Osteoblast (primary cell): ENCODE measurements at regions not wholly inside any gene's neighbourhood (a gene's known extent, or its start where the extent isn't known, plus 50 kb on each side); places are given as distances from the start of the nearest gene placed in this dataset.
"Not testable (repeated sequence)": the region's sequence is repeated elsewhere in the genome, so short reads cannot be mapped to it uniquely, and the experiment has no call there.

Experiments
- DNase-seq: peaks from one replicate; pipeline ENCODE4 v3.0.0; 2011; ENCODE audit warnings: low spot score, mixed read lengths; ENCODE audit not compliant: insufficient read length; ENCODE audit errors: missing footprints
- H2AFZ ChIP-seq: 2 replicates; pipeline ENCODE4 v1.6.0; 2011; ENCODE audit warnings: mild to moderate bottlenecking, low read length
- H3K27ac ChIP-seq: 2 replicates; pipeline ENCODE4 v1.5.1; 2011; ENCODE audit warnings: mild to moderate bottlenecking, low read depth, low read length, moderate library complexity
- H3K27me3 ChIP-seq: 2 replicates; pipeline ENCODE4 v1.6.0; 2012; ENCODE audit warnings: mild to moderate bottlenecking, control low read depth, inconsistent platforms, low read length, moderate library complexity; ENCODE audit not compliant: insufficient read depth
- H3K36me3 ChIP-seq: 2 replicates; pipeline ENCODE4 v1.5.1; 2011; ENCODE audit warnings: mild to moderate bottlenecking, low read length, control low read depth, moderate library complexity; ENCODE audit not compliant: insufficient read depth
- H3K4me1 ChIP-seq: 2 replicates; pipeline ENCODE4 v1.5.1; 2011; ENCODE audit warnings: mild to moderate bottlenecking, low read length, control low read depth, moderate library complexity; ENCODE audit not compliant: insufficient read depth
- H3K4me2 ChIP-seq: 2 replicates; pipeline ENCODE4 v1.6.0; 2011; ENCODE audit warnings: mild to moderate bottlenecking, low read length; ENCODE audit not compliant: insufficient read depth
- H3K4me3 ChIP-seq: fragments of 200-600 bp; sonication (generic); 3 replicates; pipeline ENCODE4 v1.5.1; 2012; ENCODE audit warnings: mild to moderate bottlenecking, low read length, inconsistent platforms; ENCODE audit not compliant: insufficient read depth
- H3K79me2 ChIP-seq: 2 replicates; pipeline ENCODE4 v1.6.0; 2012; ENCODE audit warnings: mild to moderate bottlenecking, low read length, control low read depth, inconsistent platforms; ENCODE audit not compliant: insufficient read depth
- H3K9me3 ChIP-seq: 2 replicates; pipeline ENCODE4 v1.5.1; 2011; ENCODE audit warnings: low read depth, low read length, control low read depth
- H4K20me1 ChIP-seq: 2 replicates; pipeline ENCODE4 v1.6.0; 2012; ENCODE audit warnings: mild to moderate bottlenecking, low read length, control low read depth; ENCODE audit not compliant: insufficient read depth
- CTCF ChIP-seq: IDR thresholded peaks from 2 replicates; pipeline ENCODE4 v1.5.1; 2011; ENCODE audit warnings: mild to moderate bottlenecking, low read depth, low read length, moderate library complexity; ENCODE audit errors: extremely low read depth

- no peak overlapping the region for H2AFZ ChIP-seq
- DNase-seq, result no peak
- H3K79me2 ChIP-seq, result no peaks in the 10 kb centered on the region
- no peaks in the 10 kb centered on the region for H3K36me3 ChIP-seq
- no peaks in the 10 kb centered on the region for H3K27me3 ChIP-seq
- no peak for TF ChIP-seq CTCF
- no peaks in the 10 kb centered on the region for H3K9me3 ChIP-seq
- H3K4me1 ChIP-seq, result no peaks in the 10 kb centered on the region
- no peaks in the 10 kb centered on the region for H4K20me1 ChIP-seq
- no peak overlapping the region for H3K4me2 ChIP-seq
- H3K27ac ChIP-seq, result no peak overlapping the region
- H3K4me3 ChIP-seq, result no peak overlapping the region
Observed at GRCh38 chr15:24784506-24784905, 108.9 kb downstream of the NPAP1 start.

- no peak overlapping the region for H2AFZ ChIP-seq
- no peaks in the 10 kb centered on the region for H4K20me1 ChIP-seq
- H3K79me2 ChIP-seq, result no peaks in the 10 kb centered on the region
- H3K36me3 ChIP-seq, result no peaks in the 10 kb centered on the region
- H3K4me1 ChIP-seq, result no peaks in the 10 kb centered on the region
- H3K27ac ChIP-seq, result no peak overlapping the region
- H3K9me3 ChIP-seq, result no peaks in the 10 kb centered on the region
- no peak overlapping the region for H3K4me2 ChIP-seq
- H3K27me3 ChIP-seq, result no peaks in the 10 kb centered on the region
- H3K4me3 ChIP-seq, result no peak overlapping the region
- TF ChIP-seq CTCF, result no peak
- no peak for DNase-seq
Observed at GRCh38 chr15:24786347-24786746, 110.8 kb downstream of the NPAP1 start.

GRCh38 chr15:24802624-24803023 lies 127.0 kb downstream of the NPAP1 start:
- H3K79me2 ChIP-seq, H3K4me1 ChIP-seq, H3K27me3 ChIP-seq, DNase-seq, H3K36me3 ChIP-seq, H3K4me3 ChIP-seq, H3K9me3 ChIP-seq, H3K27ac ChIP-seq, H3K4me2 ChIP-seq, H4K20me1 ChIP-seq, H2AFZ ChIP-seq: not testable (repeated sequence)

- H4K20me1 ChIP-seq, result no peaks in the 10 kb centered on the region
- H3K36me3 ChIP-seq, result no peaks in the 10 kb centered on the region
- no peaks in the 10 kb centered on the region for H3K79me2 ChIP-seq
- H2AFZ ChIP-seq, result no peak overlapping the region
- no peak for TF ChIP-seq CTCF
- no peak for DNase-seq
- no peaks in the 10 kb centered on the region for H3K4me1 ChIP-seq
- no peak overlapping the region for H3K4me3 ChIP-seq
- H3K4me2 ChIP-seq, result no peak overlapping the region
- H3K27me3 ChIP-seq, result no peaks in the 10 kb centered on the region
- no peak overlapping the region for H3K27ac ChIP-seq
- no peaks in the 10 kb centered on the region for H3K9me3 ChIP-seq
Observed at GRCh38 chr15:24819680-24820079, 135.1 kb upstream of the SNRPN start.

- Histone ChIP-seq H3K27ac (no peak overlapping the region), H4K20me1 (no peaks in the 10 kb centered on the region), H3K4me3 (no peak overlapping the region), H3K27me3 (no peaks in the 10 kb centered on the region), H3K36me3 (no peaks in the 10 kb centered on the region), H2AFZ (no peak overlapping the region), H3K4me1 (no peaks in the 10 kb centered on the region), H3K4me2 (no peak overlapping the region), H3K79me2 (no peaks in the 10 kb centered on the region), H3K9me3 (no peaks in the 10 kb centered on the region)
- no peak for DNase-seq
- no peak for TF ChIP-seq CTCF
Observed at GRCh38 chr15:24823473-24823872, 131.3 kb upstream of the SNRPN start.
